ENCODE measurements at regions not wholly inside any gene's neighbourhood (a gene's known extent, or its start where the extent isn't known, plus 50 kb on each side); places are given as distances from the start of the nearest gene placed in this dataset.

- H3K9me3 Mint-ChIP-seq = no peaks in the 10 kb centered on the region
- no peaks in the 10 kb centered on the region for H3K27me3 Mint-ChIP-seq (ENCODE audit: low read depth)
- intact Hi-C loops (cut with micrococcal nuclease) = no loop called here
- no peaks in the 10 kb centered on the region for H3K4me1 Mint-ChIP-seq (ENCODE audit: low read depth)
- DNase-seq (ENCODE audit: low spot score) = no peak
- no peak overlapping the region for H3K4me3 Mint-ChIP-seq (ENCODE audit: low read depth)
- H3K27ac Mint-ChIP-seq = no peak overlapping the region
- no peaks in the 10 kb centered on the region for H3K36me3 Mint-ChIP-seq (ENCODE audit: low read depth)
Observed at GRCh38 chr12:77435446-77436091, 370.2 kb upstream of the E2F7 start.

DNA sequence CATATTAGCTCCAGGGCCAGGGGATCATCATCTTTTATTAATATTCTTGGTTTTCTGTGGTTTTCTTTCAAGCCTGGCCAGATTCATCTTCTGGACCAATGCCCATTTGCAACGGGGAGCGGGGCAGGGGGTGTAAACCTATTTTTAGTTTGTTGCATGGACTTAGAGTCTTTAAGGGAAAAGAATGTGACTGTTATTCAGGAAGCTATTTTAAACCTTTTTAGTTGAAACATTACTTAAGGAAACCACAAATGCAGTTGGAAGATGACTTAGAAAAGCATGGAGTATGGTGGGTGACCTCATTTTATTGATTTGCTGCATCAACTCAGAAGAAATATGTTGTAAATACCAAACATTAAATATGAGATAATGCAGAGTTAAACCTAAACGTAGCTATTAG lies 368.4 kb upstream of the E2F7 start:
- Mint-ChIP-seq H3K27me3 (ENCODE audit: low read depth) (no peaks in the 10 kb centered on the region), H3K36me3 (ENCODE audit: low read depth) (no peaks in the 10 kb centered on the region), H3K9me3 (no peaks in the 10 kb centered on the region), H3K27ac (no peak overlapping the region), H3K4me3 (ENCODE audit: low read depth) (no peak overlapping the region), H3K4me1 (ENCODE audit: low read depth) (no peaks in the 10 kb centered on the region)
- no peak for DNase-seq (ENCODE audit: low spot score)
- intact Hi-C loops (cut with micrococcal nuclease) = no loop called here

GRCh38 chr12:77429426-77429825 lies 364.1 kb upstream of the E2F7 start:
- Mint-ChIP-seq H3K9me3 (peaks cover 8% of the 10 kb centered on the region), H3K36me3 (ENCODE audit: low read depth) (no peaks in the 10 kb centered on the region), H3K27me3 (ENCODE audit: low read depth) (no peaks in the 10 kb centered on the region), H3K27ac (no peak overlapping the region), H3K4me3 (ENCODE audit: low read depth) (no peak overlapping the region), H3K4me1 (ENCODE audit: low read depth) (no peaks in the 10 kb centered on the region)
- intact Hi-C loops (cut with micrococcal nuclease) = no loop called here
- no peak for DNase-seq (ENCODE audit: low spot score)

DNA sequence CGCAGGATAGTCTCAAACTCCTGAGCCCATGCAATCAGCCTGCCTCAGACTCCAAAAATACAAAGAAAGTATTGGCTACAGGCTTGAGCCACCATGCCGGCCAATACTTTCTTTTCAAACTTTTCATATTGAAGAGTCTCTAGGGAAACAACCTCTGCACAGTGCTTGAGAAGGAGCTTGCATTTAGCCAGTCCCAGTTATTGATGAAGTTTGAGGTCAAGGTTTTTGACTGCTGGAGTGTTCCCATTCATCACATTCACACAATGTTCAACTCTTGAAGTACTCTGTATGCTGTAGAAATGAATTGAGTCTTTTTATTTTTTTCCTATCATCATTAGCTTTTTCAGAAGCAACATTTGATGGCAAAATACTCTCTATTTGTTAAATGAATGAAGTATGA lies 355.8 kb upstream of the E2F7 start:
- Mint-ChIP-seq H3K4me3 (ENCODE audit: low read depth) (no peak overlapping the region), H3K36me3 (ENCODE audit: low read depth) (no peaks in the 10 kb centered on the region)

DNA sequence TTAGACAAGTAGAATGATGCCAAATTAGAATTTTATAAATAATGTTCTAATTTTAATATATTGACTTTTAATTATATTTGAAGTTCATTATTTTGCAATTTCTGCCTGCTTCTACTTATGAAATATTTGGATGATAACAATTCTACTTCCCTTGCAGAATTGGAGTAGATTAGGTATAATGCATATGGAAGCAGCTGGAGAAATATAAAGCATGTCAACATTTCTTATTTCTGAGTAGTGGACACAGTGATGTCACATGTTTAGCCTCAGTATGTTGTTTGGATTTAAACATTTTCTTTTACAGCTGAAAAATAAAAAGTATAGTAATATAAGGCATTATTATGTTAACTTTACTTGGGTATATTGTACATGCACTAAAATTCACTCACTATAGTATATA lies 344.2 kb upstream of the E2F7 start:
- Mint-ChIP-seq H3K4me3 (ENCODE audit: low read depth) (no peak overlapping the region), H3K27ac (no peak overlapping the region), H3K9me3 (no peaks in the 10 kb centered on the region), H3K4me1 (ENCODE audit: low read depth) (no peaks in the 10 kb centered on the region), H3K36me3 (ENCODE audit: low read depth) (no peaks in the 10 kb centered on the region), H3K27me3 (ENCODE audit: low read depth) (no peaks in the 10 kb centered on the region)
- intact Hi-C loops (cut with micrococcal nuclease) = no loop called here
- DNase-seq (ENCODE audit: low spot score) = no peak

More for the DNA sequence above, 355.8 kb upstream of the E2F7 start:
- DNase-seq (ENCODE audit: low spot score) = no peak
- Mint-ChIP-seq H3K27ac (no peak overlapping the region), H3K9me3 (no peaks in the 10 kb centered on the region), H3K27me3 (ENCODE audit: low read depth) (no peaks in the 10 kb centered on the region), H3K4me1 (ENCODE audit: low read depth) (no peaks in the 10 kb centered on the region)
- intact Hi-C loops (cut with micrococcal nuclease) = no loop called here

DNA sequence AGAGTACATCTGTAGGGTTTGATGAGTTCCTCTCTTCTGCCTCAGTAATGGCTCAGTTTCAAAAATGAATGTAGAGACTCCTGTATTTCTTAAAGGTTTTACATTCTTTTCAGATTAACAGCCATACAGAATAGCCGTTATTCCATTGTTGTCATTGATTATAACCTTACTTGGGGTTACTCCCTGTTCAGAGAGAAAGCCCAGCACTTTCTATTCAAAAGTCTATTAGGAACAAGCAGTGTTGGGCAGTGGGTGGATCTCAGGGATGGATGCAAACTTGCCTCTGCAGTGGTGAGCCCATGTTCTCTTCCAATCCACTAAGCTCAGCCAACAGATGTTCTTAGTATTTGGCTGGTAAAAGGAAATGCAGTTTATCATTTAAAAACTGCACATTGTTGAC lies 342.6 kb upstream of the E2F7 start:
- H3K27me3 Mint-ChIP-seq (ENCODE audit: low read depth) = no peaks in the 10 kb centered on the region
- H3K4me3 Mint-ChIP-seq (ENCODE audit: low read depth) = no peak overlapping the region
- intact Hi-C loops (cut with micrococcal nuclease) = no loop called here
- no peaks in the 10 kb centered on the region for H3K4me1 Mint-ChIP-seq (ENCODE audit: low read depth)
- H3K27ac Mint-ChIP-seq = no peak overlapping the region
- H3K9me3 Mint-ChIP-seq = no peaks in the 10 kb centered on the region
- DNase-seq (ENCODE audit: low spot score) = no peak
- no peaks in the 10 kb centered on the region for H3K36me3 Mint-ChIP-seq (ENCODE audit: low read depth)

- no peak overlapping the region for H3K27ac Mint-ChIP-seq
- no peaks in the 10 kb centered on the region for H3K4me1 Mint-ChIP-seq (ENCODE audit: low read depth)
- no peaks in the 10 kb centered on the region for H3K36me3 Mint-ChIP-seq (ENCODE audit: low read depth)
- no peak overlapping the region for H3K4me3 Mint-ChIP-seq (ENCODE audit: low read depth)
- no peaks in the 10 kb centered on the region for H3K27me3 Mint-ChIP-seq (ENCODE audit: low read depth)
- no peaks in the 10 kb centered on the region for H3K9me3 Mint-ChIP-seq
- intact Hi-C loops (cut with micrococcal nuclease) = no loop called here
- no peak for DNase-seq (ENCODE audit: low spot score)
Observed at GRCh38 chr12:77406219-77406905, 341.0 kb upstream of the E2F7 start.

DNA sequence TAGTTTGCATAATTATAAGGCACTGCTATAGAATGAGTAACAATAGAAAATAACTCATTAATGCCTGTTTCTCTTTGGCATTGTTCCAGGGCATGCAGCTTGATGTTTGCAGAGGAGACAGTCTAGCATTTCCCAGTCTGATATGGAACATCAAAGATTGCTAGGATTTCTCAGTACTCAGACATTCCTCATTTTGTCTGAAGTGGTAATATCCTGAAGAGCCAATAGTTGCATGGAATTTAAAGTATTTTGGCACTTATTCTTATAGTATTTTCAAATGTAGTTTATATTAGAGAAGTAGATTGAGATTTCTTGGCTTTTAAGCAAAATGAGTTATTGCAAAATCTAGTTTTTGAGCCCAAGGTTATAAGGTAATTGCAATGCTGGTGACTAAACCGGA lies 337.3 kb upstream of the E2F7 start:
- Mint-ChIP-seq H3K36me3 (ENCODE audit: low read depth) (no peaks in the 10 kb centered on the region), H3K27ac (no peak overlapping the region), H3K9me3 (no peaks in the 10 kb centered on the region), H3K4me1 (ENCODE audit: low read depth) (no peaks in the 10 kb centered on the region), H3K4me3 (ENCODE audit: low read depth) (no peak overlapping the region), H3K27me3 (ENCODE audit: low read depth) (no peaks in the 10 kb centered on the region)
- DNase-seq (ENCODE audit: low spot score) = no peak
- intact Hi-C loops (cut with micrococcal nuclease) = no loop called here

GRCh38 chr12:77401770-77402081 lies 336.4 kb upstream of the E2F7 start:
- Mint-ChIP-seq H3K9me3 (no peaks in the 10 kb centered on the region), H3K4me3 (ENCODE audit: low read depth) (no peak overlapping the region), H3K27ac (no peak overlapping the region), H3K4me1 (ENCODE audit: low read depth) (no peaks in the 10 kb centered on the region), H3K36me3 (ENCODE audit: low read depth) (no peaks in the 10 kb centered on the region), H3K27me3 (ENCODE audit: low read depth) (no peaks in the 10 kb centered on the region)
- DNase-seq (ENCODE audit: low spot score) = no peak
- intact Hi-C loops (cut with micrococcal nuclease) = no loop called here

- DNase-seq (ENCODE audit: low spot score) = no peak
- Mint-ChIP-seq H3K36me3 (ENCODE audit: low read depth) (no peaks in the 10 kb centered on the region), H3K4me3 (ENCODE audit: low read depth) (no peak overlapping the region), H3K27me3 (ENCODE audit: low read depth) (no peaks in the 10 kb centered on the region), H3K27ac (no peak overlapping the region), H3K9me3 (no peaks in the 10 kb centered on the region), H3K4me1 (ENCODE audit: low read depth) (no peaks in the 10 kb centered on the region)
- intact Hi-C loops (cut with micrococcal nuclease) = no loop called here
Observed at GRCh38 chr12:77401064-77401769, 335.8 kb upstream of the E2F7 start.

DNA sequence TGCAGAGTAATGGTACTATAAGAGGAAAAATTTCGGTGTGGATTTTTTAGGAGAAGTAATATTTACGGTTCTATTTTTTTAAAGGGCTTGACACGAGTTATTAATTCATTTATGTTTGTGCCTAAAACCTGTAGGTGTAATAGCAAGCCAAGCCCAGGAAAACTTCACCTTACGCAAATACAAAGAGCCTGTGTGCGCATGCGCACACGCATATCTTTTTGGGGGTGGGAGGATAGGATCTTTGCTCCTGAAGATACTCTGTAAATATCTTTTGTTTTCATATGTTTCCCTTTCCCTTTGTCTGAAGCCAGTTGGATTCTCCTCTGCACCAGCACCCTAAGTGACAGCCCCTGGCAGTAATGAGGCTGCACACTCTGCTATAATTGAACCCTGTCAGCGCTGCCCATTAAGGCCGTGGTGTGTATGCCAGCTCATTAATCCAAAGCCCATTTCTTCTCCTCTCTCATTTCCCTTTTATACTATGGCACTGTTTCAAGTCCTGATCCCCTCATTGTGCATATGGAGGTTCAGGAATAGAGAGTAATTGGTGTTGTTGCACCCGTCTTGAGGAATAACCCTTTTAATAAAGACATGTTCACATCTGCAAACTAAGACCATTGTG lies 327.2 kb upstream of the E2F7 start:
- intact Hi-C loops (cut with micrococcal nuclease) = no loop called here
- no peaks in the 10 kb centered on the region for H3K4me1 Mint-ChIP-seq (ENCODE audit: low read depth)
- H3K36me3 Mint-ChIP-seq (ENCODE audit: low read depth) = no peaks in the 10 kb centered on the region
- H3K9me3 Mint-ChIP-seq = no peaks in the 10 kb centered on the region
- DNase-seq (ENCODE audit: low spot score) = no peak
- no peaks in the 10 kb centered on the region for H3K27me3 Mint-ChIP-seq (ENCODE audit: low read depth)
- H3K27ac Mint-ChIP-seq = no peak overlapping the region
- no peak overlapping the region for H3K4me3 Mint-ChIP-seq (ENCODE audit: low read depth)

DNA sequence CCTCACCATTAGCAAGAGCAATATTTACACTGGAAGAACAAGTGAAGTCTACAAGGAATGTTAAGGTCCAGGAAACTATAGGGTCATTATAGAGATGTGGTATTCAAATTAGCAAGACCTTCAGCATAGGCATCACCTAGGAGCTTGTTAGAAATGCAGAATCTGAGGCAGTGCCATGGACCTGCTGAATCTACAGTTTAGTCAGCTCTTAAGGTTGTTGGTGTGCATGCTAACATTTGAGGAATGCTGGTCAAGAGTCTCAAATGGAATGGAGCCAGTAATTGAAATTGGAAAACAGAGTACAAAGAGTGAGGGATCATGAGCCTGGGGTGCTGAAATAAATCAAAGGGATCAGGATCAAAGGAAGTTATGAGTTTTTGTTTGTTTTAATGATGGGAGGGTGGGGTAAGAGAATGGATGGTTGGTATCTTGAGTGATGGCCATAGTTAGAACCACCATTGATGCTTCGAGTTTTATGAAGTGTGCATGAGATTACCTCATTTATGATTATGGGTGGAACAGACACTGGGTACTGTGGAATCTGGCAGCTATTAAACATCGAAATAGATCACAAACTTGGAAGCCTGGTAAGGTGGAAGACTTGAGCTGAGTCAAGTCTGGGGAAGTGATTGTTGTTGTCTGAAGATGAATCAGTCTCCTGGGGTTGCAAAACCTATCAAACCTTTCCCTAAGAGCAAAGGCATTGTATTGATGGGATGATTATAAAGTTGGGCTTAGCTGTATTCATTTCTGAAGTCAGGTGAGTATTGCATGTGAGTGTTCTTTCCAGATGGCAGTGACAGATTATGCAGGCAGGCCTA lies 323.3 kb upstream of the E2F7 start:
- no peaks in the 10 kb centered on the region for H3K9me3 Mint-ChIP-seq

More for the DNA sequence above, 323.3 kb upstream of the E2F7 start:
- Mint-ChIP-seq H3K36me3 (ENCODE audit: low read depth) (no peaks in the 10 kb centered on the region), H3K27ac (no peak overlapping the region), H3K4me1 (ENCODE audit: low read depth) (no peaks in the 10 kb centered on the region), H3K27me3 (ENCODE audit: low read depth) (no peaks in the 10 kb centered on the region), H3K4me3 (ENCODE audit: low read depth) (no peak overlapping the region)
- DNase-seq (ENCODE audit: low spot score) = no peak
- intact Hi-C loops (cut with micrococcal nuclease) = no loop called here
